Esophagus squamous epithelium (tissue), 5 donors: ENCODE measurements at regions not wholly inside any gene's neighbourhood (a gene's known extent, or its start where the extent isn't known, plus 50 kb on each side); places are given as distances from the start of the nearest gene placed in this dataset.

ENCODE experiments used
- DNase-seq: peaks from one replicate; lab custom pipeline; 2025; lab: John Stamatoyannopoulos, UW
- H3K27ac ChIP-seq, 4 donors: fragments of 200-600 bp; sonication (generic); one replicate each; pipeline ENCODE4 v1.5.1; 2016 to 2019; ENCODE audit warnings: mild to moderate bottlenecking in 1 of 4
- H3K27me3 ChIP-seq, 4 donors: fragments of 200-600 bp; sonication (generic); 1 replicate in 3 of 4; 2 replicates in 1 of 4; pipeline versions ENCODE4 v1.5.1 to v1.6.0; 2017 to 2021; ENCODE audit warnings: antibody characterized with exemption in 1 of 4
- H3K36me3 ChIP-seq, 3 donors: fragments of 200-600 bp; sonication (generic); one replicate each; pipeline ENCODE4 v1.5.1; 2016 to 2019
- H3K4me1 ChIP-seq, 3 donors: fragments of 200-600 bp; sonication (generic); one replicate each; pipeline ENCODE4 v1.5.1; 2017 to 2019
- H3K4me3 ChIP-seq, 4 donors: fragments of 200-600 bp; sonication (generic); 1 replicate in 3 of 4; 2 replicates in 1 of 4; pipeline ENCODE4 v1.5.1; 2016 to 2019; ENCODE audit warnings: mild to moderate bottlenecking in 2 of 4, moderate library complexity in 1 of 4
- H3K9me3 ChIP-seq, 3 donors: fragments of 200-600 bp; sonication (generic); one replicate each; pipeline ENCODE4 v1.5.1; 2016 to 2019
- CTCF ChIP-seq, 6 experiments: fragments of 450-650 bp in 4 of 6; fragments of 200-600 bp in 2 of 6; sonication (generic) in 2 of 6; IDR thresholded peaks; one replicate each; pipeline ENCODE4 v1.5.1; 2016 to 2019; ENCODE audit warnings: antibody characterized with exemption in 6 of 6, mild to moderate bottlenecking in 4 of 6, moderate library complexity in 4 of 6
- POLR2A ChIP-seq, 4 donors: fragments of 450-650 bp; IDR thresholded peaks; one replicate each; pipeline ENCODE4 v1.6.1; 2017; ENCODE audit warnings: antibody characterized with exemption in 4 of 4, mild to moderate bottlenecking in 4 of 4, moderate library complexity in 3 of 4
- WGBS, 2 donors: methylation state at CpG; one replicate each; pipeline ENCODE4 v1.1.5; 2018; 5-methylcytosine and 5-hydroxymethylcytosine counted together
- intact Hi-C: fragments of 100-400 bp; cut with DNase I; formaldehyde crosslinking; loops from one replicate; pipeline ENCODE4 v1.15.0; 2022
- donor health status: DM: yes; HTN: yes; CAD: no.

- Histone ChIP-seq H3K9me3 (no peaks in the 10 kb centered on the region), H3K27ac (no peak overlapping the region), H3K36me3 (no peaks in the 10 kb centered on the region), H3K27me3 (no peaks in the 10 kb centered on the region), H3K4me1 (no peaks in the 10 kb centered on the region), H3K4me3 (no peak overlapping the region)
- intact Hi-C loops = no loop called here
- TF ChIP-seq CTCF (IDR thresholded peaks at IDR 0.05) (no peak), POLR2A (IDR thresholded peaks at IDR 0.05) (no peak)
- no peak for DNase-seq
Measured at GRCh38 chr12:85559536-85559935, 276.7 kb downstream of the RASSF9 start.

- TF ChIP-seq POLR2A (IDR thresholded peaks at IDR 0.05) (no peak), CTCF (IDR thresholded peaks at IDR 0.05) (no peak)
- Histone ChIP-seq H3K36me3 (no peaks in the 10 kb centered on the region), H3K4me3 (no peak overlapping the region), H3K4me1 (no peaks in the 10 kb centered on the region), H3K27ac (no peak overlapping the region), H3K27me3 (no peaks in the 10 kb centered on the region), H3K9me3 (no peaks in the 10 kb centered on the region)
- intact Hi-C loops = no loop called here
- WGBS, 2 donors = 68 to 83% methylated on average over 2 of the region's 2 CpGs
- DNase-seq = no peak
Measured at GRCh38 chr12:85562765-85563164, 273.4 kb downstream of the RASSF9 start.

- TF ChIP-seq POLR2A (IDR thresholded peaks at IDR 0.05) = no peak
- TF ChIP-seq CTCF (IDR thresholded peaks at IDR 0.05) = no peak
- Histone ChIP-seq H3K4me3 (no peak overlapping the region), H3K9me3 (no peaks in the 10 kb centered on the region), H3K27me3 (no peaks in the 10 kb centered on the region), H3K36me3 (no peaks in the 10 kb centered on the region), H3K27ac (no peak overlapping the region), H3K4me1 (peaks cover 0 to 15% (median 0%) of the 10 kb centered on the region in 3 donors)
- WGBS, 2 donors = 86 to 91% methylated on average over 4 of the region's 4 CpGs
- no peak for DNase-seq
- intact Hi-C loops = no loop called here
Measured at GRCh38 chr12:85564786-85565185, 271.4 kb downstream of the RASSF9 start.

- H3K4me1 ChIP-seq = peaks cover 0 to 19% (median 0%) of the 10 kb centered on the region in 3 donors
- H3K27me3 ChIP-seq = no peaks in the 10 kb centered on the region
- intact Hi-C loops = no loop called here
- no peak overlapping the region for H3K4me3 ChIP-seq
- H3K27ac ChIP-seq = no peak overlapping the region
- TF ChIP-seq POLR2A (IDR thresholded peaks at IDR 0.05) (no peak), CTCF (IDR thresholded peaks at IDR 0.05) (no peak)
- H3K36me3 ChIP-seq = no peaks in the 10 kb centered on the region
- no peak for DNase-seq
- 45 to 60% methylated on average over 3 to 6 of the region's 6 CpGs for WGBS, 2 donors
- H3K9me3 ChIP-seq = no peaks in the 10 kb centered on the region
Measured at GRCh38 chr12:85568395-85569103, 267.7 kb downstream of the RASSF9 start.

- whole genome bisulfite sequencing, 2 donors = 33 to 63% methylated on average over 3 of the region's 3 CpGs
- Histone ChIP-seq H3K9me3 (no peaks in the 10 kb centered on the region), H3K27me3 (no peaks in the 10 kb centered on the region), H3K36me3 (no peaks in the 10 kb centered on the region), H3K4me3 (no peak overlapping the region), H3K27ac (no peak overlapping the region), H3K4me1 (peaks cover 0 to 19% (median 0%) of the 10 kb centered on the region in 3 donors)
- TF ChIP-seq POLR2A (IDR thresholded peaks at IDR 0.05) (no peak), CTCF (IDR thresholded peaks at IDR 0.05) (no peak)
- no peak for DNase-seq
- intact Hi-C loops = no loop called here
Measured at GRCh38 chr12:85569261-85569660, 266.9 kb downstream of the RASSF9 start.
